Neural progenitor cell (in vitro differentiated cells): ENCODE measurements at regions not wholly inside any gene's neighbourhood (a gene's known extent, or its start where the extent isn't known, plus 50 kb on each side); places are given as distances from the start of the nearest gene placed in this dataset.

ENCODE experiments used
- CTCF ChIP-seq: fragments of 200-600 bp; sonication (generic); IDR thresholded peaks from 2 replicates; pipeline ENCODE4 v1.5.1; 2017; ENCODE audit warnings: antibody characterized with exemption, mild to moderate bottlenecking
- EZH2 ChIP-seq: fragments of 200-600 bp; sonication (generic); IDR thresholded peaks from 2 replicates; pipeline ENCODE4 v1.6.1; 2017; ENCODE audit warnings: antibody characterized with exemption, mild to moderate bottlenecking, moderate library complexity

- TF ChIP-seq CTCF = no peak
- no peak for TF ChIP-seq EZH2
Observed at GRCh38 chr20:43316271-43316670, 126.6 kb upstream of the PTPRT start.
